Neutrophil (primary cell): ENCODE measurements at regions not wholly inside any gene's neighbourhood (a gene's known extent, or its start where the extent isn't known, plus 50 kb on each side); places are given as distances from the start of the nearest gene placed in this dataset.

Experiments used
- H3K27ac ChIP-seq: fragments of 200-600 bp; sonication (generic); 2 replicates; pipeline ENCODE4 v1.5.1; 2016; ENCODE audit warnings: mild to moderate bottlenecking, moderate library complexity
- H3K27me3 ChIP-seq: fragments of 200-600 bp; sonication (generic); 2 replicates; pipeline ENCODE4 v1.6.0; 2016; ENCODE audit warnings: mild to moderate bottlenecking
- H3K36me3 ChIP-seq: fragments of 200-600 bp; sonication (generic); 2 replicates; pipeline ENCODE4 v1.5.1; 2017
- H3K4me1 ChIP-seq, 2 experiments: fragments of 200-600 bp in 1 of 2; sonication (generic) in 1 of 2; 1 replicate in 1 of 2; 2 replicates in 1 of 2; pipeline versions ENCODE4 v1.5.1 to v1.6.1; 2013 to 2016; ENCODE audit warnings: low read depth in 1 of 2, low read length in 1 of 2, mild to moderate bottlenecking in 1 of 2, moderate library complexity in 1 of 2; ENCODE audit not compliant: control insufficient read depth in 1 of 2, insufficient read depth in 1 of 2
- H3K4me3 ChIP-seq, 2 experiments: fragments of 200-600 bp in 1 of 2; sonication (generic) in 1 of 2; 1 replicate in 1 of 2; 2 replicates in 1 of 2; pipeline ENCODE4 v1.5.1; 2013 to 2016; ENCODE audit warnings: low read depth in 1 of 2, low read length in 1 of 2, mild to moderate bottlenecking in 1 of 2, moderate library complexity in 1 of 2
- H3K9me3 ChIP-seq: fragments of 200-600 bp; sonication (generic); 2 replicates; pipeline ENCODE4 v1.5.1; 2016
- TF ChIP-seq, protein P1 (sequence below): fragments of 200-600 bp; sonication (generic); IDR thresholded peaks from 2 replicates; pipeline ENCODE4 v1.5.1; 2016; ENCODE audit warnings: antibody characterized with exemption

DNA sequence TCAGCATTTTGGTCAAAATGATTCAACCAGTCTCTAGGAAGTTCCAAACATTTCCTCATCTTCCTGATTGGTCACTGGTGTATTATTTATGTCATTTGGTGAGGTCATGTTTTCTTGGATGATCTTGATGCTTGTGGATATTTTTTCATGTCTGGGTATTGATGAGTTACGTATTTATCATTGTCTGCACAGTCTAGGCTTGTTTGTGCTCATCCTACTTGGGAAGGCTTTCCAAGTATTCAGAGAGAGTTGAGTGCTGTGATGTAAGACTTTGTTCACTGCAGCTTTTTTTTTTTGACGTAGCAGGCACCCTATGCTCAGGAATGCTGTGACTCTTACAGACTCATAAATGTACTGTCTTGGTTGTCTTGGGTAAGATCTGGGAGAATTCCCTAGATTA lies 509.5 kb downstream of the SLITRK1 start:
- no peaks in the 10 kb centered on the region for H3K9me3 ChIP-seq
- H3K4me3 ChIP-seq = no peak overlapping the region
- H3K27ac ChIP-seq = no peak overlapping the region
- H3K36me3 ChIP-seq = no peaks in the 10 kb centered on the region
- no peaks in the 10 kb centered on the region for H3K27me3 ChIP-seq
- no peaks in the 10 kb centered on the region for H3K4me1 ChIP-seq
- TF ChIP-seq, protein P1, sequence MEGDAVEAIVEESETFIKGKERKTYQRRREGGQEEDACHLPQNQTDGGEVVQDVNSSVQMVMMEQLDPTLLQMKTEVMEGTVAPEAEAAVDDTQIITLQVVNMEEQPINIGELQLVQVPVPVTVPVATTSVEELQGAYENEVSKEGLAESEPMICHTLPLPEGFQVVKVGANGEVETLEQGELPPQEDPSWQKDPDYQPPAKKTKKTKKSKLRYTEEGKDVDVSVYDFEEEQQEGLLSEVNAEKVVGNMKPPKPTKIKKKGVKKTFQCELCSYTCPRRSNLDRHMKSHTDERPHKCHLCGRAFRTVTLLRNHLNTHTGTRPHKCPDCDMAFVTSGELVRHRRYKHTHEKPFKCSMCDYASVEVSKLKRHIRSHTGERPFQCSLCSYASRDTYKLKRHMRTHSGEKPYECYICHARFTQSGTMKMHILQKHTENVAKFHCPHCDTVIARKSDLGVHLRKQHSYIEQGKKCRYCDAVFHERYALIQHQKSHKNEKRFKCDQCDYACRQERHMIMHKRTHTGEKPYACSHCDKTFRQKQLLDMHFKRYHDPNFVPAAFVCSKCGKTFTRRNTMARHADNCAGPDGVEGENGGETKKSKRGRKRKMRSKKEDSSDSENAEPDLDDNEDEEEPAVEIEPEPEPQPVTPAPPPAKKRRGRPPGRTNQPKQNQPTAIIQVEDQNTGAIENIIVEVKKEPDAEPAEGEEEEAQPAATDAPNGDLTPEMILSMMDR = no peak

DNA sequence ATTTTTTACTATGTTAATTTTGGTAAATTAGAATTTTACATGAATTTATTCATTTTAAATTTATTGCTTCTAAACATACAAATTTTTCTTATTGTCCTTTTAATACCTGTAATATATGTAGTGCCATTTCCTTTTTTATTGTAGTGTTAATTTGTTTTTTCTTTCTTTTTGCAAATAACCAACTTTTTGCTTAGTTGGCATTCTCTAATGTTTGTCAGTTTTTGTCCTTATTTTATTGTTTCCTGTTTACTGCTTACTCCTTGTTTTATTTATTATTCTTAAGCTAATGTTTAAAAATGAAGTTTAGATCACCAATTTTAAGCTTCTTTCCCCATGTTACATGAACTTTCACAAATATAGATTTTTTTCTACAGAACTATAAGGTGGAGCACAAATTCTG lies 516.6 kb downstream of the SLITRK1 start:
- TF ChIP-seq, protein P1 = no peak
- no peak overlapping the region for H3K4me3 ChIP-seq

DNA sequence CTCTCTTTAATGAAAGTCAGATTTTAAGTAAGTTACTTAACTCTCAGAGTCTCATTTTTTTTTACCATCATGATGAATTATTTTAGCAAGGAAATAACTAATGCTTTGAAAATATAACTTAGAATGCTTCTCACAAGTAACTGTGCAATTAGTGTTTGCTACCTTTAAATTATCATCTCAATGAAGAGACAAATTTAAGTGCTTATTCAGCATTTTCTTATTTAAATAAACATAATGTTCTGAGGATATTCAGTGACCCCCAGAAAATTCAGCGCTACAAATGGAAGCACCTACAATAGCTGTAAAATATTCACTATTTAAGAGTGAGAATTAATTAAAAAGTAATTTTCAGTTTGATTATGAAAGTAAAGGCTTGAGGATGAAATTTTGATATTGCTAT lies 527.2 kb downstream of the SLITRK1 start:
- TF ChIP-seq, protein P1 = no peak
- H3K4me3 ChIP-seq = no peak overlapping the region
- no peak overlapping the region for H3K27ac ChIP-seq
- H3K27me3 ChIP-seq = no peaks in the 10 kb centered on the region
- H3K36me3 ChIP-seq = no peaks in the 10 kb centered on the region
- no peaks in the 10 kb centered on the region for H3K9me3 ChIP-seq
- no peaks in the 10 kb centered on the region for H3K4me1 ChIP-seq

More for the DNA sequence above, 516.6 kb downstream of the SLITRK1 start:
- Histone ChIP-seq H3K9me3 (no peaks in the 10 kb centered on the region), H3K36me3 (no peaks in the 10 kb centered on the region), H3K27me3 (no peaks in the 10 kb centered on the region), H3K27ac (no peak overlapping the region), H3K4me1 (no peaks in the 10 kb centered on the region)

DNA sequence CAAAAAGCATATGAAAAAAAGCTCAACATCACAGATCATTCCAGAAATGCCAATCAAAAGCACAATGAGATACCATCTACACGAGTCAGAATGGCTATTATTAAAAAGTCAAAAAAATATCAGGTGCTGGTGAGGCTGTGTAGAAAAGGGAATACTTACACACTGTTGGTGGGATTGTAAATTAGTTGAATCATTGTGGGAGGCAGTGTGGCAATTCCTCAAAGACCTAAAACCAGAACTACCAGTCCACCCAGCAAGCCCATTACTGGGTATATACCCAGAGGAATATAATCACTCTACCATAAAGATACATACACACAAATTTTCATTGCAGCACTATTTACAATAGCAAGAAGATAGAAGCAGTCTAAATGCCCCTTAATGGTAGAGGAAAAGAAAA lies 529.9 kb downstream of the SLITRK1 start:
- Histone ChIP-seq H3K27me3 (no peaks in the 10 kb centered on the region), H3K36me3 (no peaks in the 10 kb centered on the region), H3K27ac (no peak overlapping the region), H3K4me1 (no peaks in the 10 kb centered on the region), H3K9me3 (no peaks in the 10 kb centered on the region), H3K4me3 (no peak overlapping the region)
- TF ChIP-seq, protein P1 = no peak

DNA sequence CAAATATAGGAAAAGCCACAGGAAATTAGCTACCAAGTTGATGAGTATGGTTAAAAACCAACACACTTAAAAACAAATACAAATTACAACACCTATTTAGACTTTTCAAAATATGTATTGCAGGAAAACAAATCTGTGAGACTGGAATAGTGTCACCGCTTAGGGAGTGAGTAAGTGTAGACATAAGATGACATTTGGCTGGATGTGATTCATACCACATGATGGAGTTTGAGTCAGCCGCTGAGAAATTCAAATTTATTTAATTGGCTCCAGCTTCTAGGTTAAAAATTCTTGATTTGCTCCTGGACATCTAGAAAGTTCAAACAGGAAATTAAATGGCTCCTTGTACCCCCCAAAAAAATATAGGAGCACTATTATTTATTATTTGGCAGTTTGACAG lies 531.7 kb downstream of the SLITRK1 start:
- no peaks in the 10 kb centered on the region for H3K9me3 ChIP-seq
- H3K27ac ChIP-seq = no peak overlapping the region
- H3K36me3 ChIP-seq = no peaks in the 10 kb centered on the region
- no peaks in the 10 kb centered on the region for H3K27me3 ChIP-seq
- TF ChIP-seq, protein P1 = no peak
- no peak overlapping the region for H3K4me3 ChIP-seq
- H3K4me1 ChIP-seq = no peaks in the 10 kb centered on the region

DNA sequence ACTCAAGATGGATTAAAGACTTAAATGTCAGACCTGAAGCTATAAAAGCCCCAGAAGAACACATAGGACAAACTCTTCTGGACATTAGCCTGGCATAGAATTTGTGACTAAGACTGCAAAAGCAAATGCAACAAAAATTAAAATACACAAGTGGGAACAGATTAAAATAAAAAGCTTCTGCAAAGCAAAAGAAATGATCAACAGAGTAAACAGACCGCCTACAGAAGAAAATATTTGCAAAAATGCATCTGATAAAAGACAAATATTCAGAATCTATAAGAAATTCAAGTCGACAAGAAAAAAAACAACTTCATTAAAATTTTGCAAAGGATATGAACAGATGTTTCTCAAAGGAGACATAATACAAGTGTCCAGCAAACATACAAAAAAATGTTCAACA lies 537.8 kb downstream of the SLITRK1 start:
- Histone ChIP-seq H3K4me3 (no peak overlapping the region), H3K36me3 (no peaks in the 10 kb centered on the region), H3K27me3 (no peaks in the 10 kb centered on the region), H3K27ac (no peak overlapping the region), H3K4me1 (no peaks in the 10 kb centered on the region), H3K9me3 (no peaks in the 10 kb centered on the region)
- TF ChIP-seq, protein P1 = no peak
